GM18907 (cell line): ENCODE measurements at regions not wholly inside any gene's neighbourhood (a gene's known extent, or its start where the extent isn't known, plus 50 kb on each side); places are given as distances from the start of the nearest gene placed in this dataset.

Experiments
- ATAC-seq: cut with Tn5 transposase; IDR thresholded peaks from one replicate; pipeline ENCODE4 v1.9.1; 2021; ENCODE audit warnings: mild to moderate bottlenecking, moderate library complexity; ENCODE audit not compliant: unreplicated experiment

DNA sequence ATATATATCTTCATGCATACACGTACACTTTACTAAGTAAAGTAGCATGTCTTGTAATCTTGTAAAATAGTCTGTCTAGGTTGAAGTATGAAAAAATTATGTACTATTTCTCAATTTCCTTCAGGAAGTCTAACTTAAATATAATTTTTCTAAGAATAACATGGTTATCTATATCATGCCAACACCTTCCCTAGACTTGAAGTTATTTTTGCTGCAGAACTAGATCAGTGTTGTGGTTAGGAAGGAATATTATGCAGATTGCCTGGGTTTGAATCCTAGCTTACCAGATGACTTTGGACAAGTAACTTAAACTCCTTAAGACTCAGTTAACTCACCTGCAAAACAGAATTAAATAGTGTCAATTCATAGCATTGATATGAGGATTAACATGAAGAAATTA, 142.2 kb upstream of the SEMA3A start:
- no peak for ATAC-seq

DNA sequence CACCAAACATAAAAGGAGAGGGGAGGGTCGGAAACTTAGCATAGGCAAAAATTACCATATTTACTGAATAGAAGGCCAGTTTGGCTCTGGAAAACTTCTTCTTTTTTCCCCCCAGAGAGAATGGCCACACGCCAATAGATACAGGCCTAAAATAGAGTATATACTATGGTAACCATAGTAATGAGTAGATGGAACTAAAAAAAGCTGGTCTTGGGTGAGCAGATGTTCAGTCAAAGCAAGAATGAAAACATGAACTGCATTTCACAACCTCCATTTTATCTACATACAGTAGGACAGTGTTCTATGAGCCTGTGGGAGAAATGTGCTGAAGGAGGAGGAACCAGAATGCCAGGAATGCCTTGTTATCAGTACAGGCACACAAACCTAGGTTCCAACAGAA, 141.7 kb upstream of the SEMA3A start:
- ATAC-seq, result peak; percentile 72

DNA sequence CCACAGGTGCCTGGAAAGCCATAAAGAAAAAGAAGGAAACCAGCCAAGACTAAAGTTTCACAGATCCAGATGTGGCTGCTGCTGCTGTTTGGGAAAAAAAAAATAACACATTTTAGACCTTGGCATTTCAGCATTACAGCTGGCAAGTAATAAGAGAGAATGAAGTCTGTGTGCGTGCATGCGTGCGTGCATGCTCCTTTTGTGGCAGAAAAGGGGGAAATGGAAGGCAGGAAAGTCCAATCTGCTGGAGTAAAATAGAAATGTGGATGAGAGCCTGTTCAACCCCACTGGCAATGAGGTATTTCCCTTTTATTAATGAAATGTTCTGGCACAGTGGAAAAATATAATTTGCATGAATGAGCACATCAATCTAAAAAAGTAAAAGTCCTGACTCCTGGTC, 137.0 kb upstream of the SEMA3A start:
- ATAC-seq, result no peak

DNA sequence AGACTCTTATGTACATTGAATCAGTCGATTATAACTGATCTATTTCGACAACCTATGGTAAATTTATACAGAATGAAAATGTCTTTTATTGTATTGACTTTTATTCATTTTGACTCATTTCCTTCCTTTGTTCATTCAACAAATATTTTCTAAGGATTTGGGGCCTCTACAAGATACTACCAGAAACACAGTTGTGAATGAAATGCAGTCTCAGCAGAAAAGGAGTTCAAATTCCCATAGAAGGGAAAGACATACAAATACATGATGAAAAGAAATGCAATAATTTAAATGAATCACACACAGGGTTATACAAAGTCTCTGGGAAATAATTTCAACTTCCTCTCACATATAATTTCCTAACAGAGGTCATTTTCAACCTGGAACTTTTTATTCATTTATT, 134.0 kb upstream of the SEMA3A start:
- ATAC-seq, result no peak

GRCh38 chr7:84324136-84324630, 129.6 kb upstream of the SEMA3A start:
- no peak for ATAC-seq

- ATAC-seq, result no peak
These were observed 122.9 kb upstream of the SEMA3A start for GRCh38 chr7:84317536-84317935.

DNA sequence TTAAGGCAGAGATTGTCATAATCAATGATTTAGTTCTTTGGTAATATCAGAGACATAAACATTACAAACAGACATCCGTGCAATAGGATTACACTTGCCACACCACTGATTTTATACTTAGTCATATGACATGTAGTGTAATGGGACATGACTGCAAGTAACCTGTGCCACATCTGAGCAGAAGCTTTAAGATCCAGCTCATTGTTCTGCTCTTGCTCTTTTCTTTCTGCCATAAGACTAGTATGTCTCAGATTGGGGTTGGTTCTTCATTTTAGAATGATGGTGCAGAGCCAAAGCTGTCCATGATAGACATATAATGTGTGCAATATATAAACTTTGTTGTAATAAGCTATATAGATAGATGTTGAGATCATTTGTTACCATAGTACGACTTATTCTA, 119.7 kb upstream of the SEMA3A start:
- no peak for ATAC-seq

DNA sequence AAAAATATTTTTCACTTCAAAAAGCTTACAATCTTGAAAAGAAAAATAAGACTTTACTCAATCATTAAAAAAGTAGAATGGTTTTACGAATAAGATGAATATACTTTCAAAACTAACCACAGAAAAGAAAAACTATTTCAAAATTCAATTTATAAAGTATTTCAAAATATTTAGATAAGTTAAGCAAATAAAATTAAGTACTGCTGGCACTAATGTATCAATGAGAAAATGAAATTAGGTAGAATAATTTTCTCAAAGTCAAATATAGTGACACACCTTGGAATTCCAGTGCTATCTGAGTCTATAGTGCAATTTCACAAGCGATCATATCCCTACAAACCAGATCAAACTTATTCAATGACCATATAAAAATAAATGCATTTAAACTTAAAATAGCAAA, 109.8 kb upstream of the SEMA3A start:
- no peak for ATAC-seq

DNA sequence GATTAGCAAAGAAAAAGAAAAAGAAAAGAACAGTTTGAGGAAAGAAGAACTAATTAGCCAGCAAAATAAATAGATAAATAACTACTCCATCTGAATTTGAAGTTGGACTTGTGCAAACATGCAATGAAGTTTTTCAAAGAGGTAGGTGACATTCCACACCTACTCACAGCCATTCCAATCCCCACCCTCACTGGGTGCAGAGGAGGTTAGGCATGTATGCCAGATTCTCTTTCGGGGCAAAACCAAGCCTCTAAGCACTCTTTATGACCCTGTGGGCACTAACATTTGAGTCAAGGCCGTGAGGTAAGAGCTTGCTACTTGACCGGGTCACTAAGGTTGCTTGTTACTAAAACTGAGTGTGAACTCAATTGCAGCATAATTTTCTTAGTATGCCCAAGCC, 108.4 kb upstream of the SEMA3A start:
- ATAC-seq, result no peak

DNA sequence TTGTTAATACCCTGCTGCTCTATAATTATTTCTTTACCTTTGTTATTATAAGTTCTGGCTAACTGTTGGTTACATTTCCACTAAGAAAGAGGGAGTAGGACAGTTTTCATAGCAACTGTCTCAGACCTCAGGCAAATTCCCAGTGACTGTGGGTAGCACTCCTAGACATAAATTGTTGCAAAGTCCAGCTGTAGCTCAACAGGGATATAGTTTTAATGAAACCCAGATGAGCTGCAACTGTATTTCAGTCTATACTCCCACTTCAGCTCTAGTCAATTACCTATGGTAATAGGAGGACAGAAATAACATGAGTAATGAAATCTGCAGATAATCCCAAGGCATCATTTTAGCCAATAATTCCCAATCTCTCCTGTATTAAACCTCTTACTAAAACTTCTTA, 103.0 kb upstream of the SEMA3A start:
- ATAC-seq, result no peak

DNA sequence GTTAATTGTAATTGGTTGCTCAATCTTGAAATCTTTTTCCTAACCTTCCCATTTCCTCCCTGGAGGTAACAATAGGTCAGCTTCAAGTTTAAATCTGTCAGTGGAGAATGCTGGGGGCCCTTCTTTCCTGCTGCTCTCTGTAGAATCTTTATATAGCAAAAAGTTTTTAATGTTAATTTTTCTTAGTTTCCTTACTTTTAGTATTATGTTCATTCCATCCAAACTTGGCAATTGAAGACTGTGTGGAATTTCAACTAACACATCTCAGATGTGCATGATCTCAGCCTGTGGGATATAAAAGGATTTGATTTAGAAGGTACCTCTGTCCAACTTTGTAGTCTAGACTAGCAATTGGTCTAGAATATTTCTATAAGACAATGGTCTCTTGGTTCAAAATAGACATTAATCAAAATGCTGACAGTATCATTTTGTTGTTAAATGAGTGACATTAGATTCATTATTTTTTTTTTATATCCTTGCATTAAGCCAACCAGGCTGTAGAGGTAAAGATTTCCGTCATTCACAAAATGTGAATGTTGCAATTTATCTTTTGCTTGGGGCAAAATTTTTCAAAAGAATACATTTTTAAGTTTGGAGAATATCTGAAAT, 100.4 kb upstream of the SEMA3A start:
- ATAC-seq, result no peak

DNA sequence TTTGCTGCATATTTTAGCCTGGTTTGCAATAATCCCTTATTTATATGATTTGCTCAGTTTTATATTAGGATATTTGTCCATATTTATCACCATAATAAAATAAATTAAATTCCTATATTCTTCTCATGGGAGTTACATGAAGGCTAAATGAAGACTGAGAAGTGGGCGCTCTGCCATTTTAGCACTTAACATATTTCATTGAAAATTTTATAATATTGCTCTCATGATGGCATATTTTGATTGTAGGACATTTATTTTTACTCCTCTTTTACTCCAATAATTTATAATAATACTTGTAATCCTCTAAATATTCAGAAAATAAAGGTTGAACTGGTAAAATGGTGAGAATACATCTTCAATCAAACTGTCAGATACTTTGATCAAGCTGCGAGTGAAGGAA, 99.8 kb upstream of the SEMA3A start:
- no peak for ATAC-seq

DNA sequence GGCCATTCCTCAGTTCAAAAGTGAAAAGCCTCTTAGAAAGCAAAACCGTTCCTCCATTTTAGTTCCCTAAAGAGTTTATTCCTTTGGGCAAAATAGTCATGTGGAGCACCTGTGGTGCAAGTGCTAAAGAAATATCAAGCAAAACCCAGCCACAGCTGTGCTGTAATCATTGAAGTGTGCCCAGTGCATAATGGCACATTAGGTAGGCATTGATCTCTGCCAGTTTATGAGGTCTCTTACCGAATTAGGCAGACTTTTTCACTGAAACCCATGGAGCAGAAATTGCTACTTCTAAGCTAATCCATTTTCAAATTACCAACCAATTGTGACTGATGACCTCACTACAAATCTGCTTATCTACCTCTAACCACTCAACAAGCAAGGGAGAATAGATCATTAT, 97.2 kb upstream of the SEMA3A start:
- no peak for ATAC-seq

DNA sequence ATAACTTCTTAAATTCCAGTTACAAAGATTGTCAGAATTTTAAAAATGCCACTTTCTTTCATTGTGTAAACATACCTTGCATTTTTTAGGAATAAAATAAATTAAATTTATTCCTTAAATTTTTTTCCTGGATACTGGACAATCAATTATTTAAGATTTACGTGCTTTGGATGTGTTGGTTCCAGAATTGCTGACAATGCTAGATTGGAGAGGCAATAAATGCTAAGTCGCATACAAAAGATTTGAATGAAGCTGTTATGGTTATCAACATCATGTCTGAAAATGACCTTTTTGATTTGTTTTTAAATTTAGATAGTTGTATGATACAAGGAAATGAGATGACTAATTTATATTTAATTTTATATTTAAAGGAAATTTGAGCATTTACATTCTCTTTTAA, 89.2 kb upstream of the SEMA3A start:
- ATAC-seq, result no peak

- no peak for ATAC-seq
These were observed 86.9 kb upstream of the SEMA3A start for GRCh38 chr7:84281518-84281917.

DNA sequence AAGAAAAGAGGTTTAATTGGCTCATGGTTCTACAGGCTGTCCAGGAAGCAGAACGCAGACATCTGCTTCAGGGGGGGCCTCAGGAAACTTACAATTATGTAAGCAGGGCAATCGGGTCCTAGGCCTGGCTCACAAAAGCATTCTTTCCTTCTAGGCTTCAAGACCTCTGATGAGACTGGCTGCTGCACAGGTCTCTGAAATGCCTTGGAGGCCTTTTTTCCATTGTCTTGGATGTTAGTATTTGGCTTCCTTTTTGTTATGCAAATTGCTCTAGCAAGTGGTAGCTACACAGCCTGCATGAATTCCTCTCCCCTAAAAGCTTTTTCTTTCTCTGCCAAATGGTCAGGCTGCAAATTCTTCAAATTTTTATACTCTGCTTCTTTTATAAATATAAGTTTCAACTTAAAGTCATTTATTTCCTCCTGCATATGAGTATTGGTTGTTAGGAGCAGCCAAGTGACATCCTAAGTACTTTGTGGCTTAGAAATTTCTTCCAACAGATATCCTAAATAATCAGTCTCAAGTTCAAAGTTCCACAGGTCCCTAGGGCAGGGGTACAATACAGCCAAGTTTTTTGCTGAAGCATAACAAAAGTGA, 83.1 kb upstream of the SEMA3A start:
- ATAC-seq, result no peak

DNA sequence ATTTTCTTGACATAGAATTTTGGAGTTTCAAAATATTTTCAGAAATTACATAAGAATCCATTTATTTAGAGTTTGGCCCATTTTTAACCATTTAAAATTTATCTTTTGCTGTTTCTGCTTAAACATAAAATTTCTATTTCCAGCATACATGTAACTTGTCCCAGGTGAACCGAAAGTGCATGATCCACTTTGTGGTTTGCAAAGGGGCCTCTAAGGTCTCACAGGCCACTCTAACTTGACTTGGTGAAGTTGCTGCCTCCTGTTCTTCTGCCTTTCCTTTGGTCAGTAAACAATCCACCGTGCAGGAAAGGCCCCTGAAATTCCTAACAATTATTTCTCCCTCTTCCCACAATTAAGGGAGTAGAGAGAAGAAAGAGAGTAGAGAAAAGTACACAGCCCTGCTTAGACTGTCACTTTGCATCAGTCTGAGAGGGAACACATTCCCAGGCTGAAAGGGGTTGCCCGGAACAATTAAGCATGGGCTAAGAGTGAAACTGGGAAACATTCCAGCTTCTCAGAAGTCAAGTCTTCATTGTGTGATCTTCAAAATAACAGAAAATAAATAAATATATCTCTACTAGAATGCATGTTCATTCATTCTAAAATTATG, 79.5 kb upstream of the SEMA3A start:
- no peak for ATAC-seq

DNA sequence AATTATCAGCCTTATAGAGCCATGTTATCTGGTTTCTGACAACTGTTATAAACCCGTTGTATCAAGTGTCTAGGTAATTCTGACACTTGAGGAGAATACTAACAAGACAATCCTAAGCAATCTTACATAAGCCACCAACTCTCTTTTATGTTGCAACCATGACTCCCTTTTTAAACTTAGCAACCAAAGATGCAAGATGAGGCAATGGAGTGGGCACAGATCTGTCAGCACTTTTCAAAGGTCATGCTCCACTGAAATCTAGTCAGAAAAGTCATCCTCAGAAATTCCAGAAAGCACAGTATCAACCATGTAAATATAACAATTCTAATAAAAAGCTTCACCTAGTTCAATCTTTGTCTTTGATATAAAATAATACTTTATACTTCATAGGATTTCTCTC, 77.0 kb upstream of the SEMA3A start:
- ATAC-seq, result no peak

- ATAC-seq, result no peak
These were observed 69.8 kb upstream of the SEMA3A start for GRCh38 chr7:84264396-84264795.

DNA sequence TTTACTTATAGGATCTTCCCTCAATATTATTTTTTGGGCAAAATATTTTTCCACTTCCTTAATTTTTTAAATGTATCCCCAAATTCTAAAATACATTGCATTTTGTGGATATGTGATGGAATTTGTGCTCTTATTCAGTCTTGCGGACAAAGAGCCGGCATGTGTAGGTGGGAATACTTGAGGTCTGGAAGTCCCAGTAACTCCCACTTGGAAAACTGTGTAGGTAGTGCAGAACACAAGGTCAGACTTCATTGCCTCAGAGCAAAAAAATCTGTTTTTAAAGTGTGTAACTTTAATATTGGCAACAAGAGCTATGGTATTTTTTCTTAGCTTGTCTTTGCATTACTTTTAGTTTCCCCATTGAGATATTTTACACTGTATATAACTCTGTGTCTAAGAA, 68.5 kb upstream of the SEMA3A start:
- ATAC-seq, result no peak

- no peak for ATAC-seq
These were observed 66.9 kb upstream of the SEMA3A start for GRCh38 chr7:84261509-84261908.

GRCh38 chr7:84258628-84259027, 64.0 kb upstream of the SEMA3A start:
- no peak for ATAC-seq

DNA sequence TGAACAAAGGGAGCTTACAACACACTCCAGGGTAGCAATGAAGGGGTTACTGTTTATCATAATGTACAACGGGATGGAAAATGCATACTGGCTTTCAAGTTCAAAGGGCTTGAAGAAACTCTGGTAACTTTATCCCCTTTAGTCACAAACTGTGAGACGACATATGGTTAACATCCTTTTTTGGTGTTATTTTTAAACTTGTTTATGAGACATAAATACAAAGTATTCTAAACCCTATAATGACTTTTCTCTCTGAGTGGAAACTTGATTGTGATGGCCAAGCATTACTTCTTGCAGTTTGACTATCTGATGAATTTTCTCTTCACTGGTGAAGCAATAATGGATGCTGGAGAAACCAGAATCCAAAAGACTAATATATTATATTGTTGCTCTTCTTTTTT, 62.0 kb upstream of the SEMA3A start:
- no peak for ATAC-seq
